Loucy (cell line): ENCODE measurements at regions not wholly inside any gene's neighbourhood (a gene's known extent, or its start where the extent isn't known, plus 50 kb on each side); places are given as distances from the start of the nearest gene placed in this dataset.

Experiments
- H2AFZ ChIP-seq: fragments of 200-600 bp; sonication (generic); 2 replicates; pipeline ENCODE4 v1.6.0; 2016; ENCODE audit warnings: antibody characterized with exemption, mild to moderate bottlenecking, low read length, moderate library complexity
- H3F3A ChIP-seq: fragments of 200-600 bp; 2 replicates; pipeline ENCODE4 v1.6.0; 2016; ENCODE audit warnings: antibody characterized with exemption, low read depth, mild to moderate bottlenecking
- H3K27me3 ChIP-seq: fragments of 200-600 bp; sonication (generic); 2 replicates; pipeline ENCODE4 v1.6.1; 2014; ENCODE audit warnings: low read length, mild to moderate bottlenecking; ENCODE audit not compliant: insufficient read depth, poor library complexity, severe bottlenecking
- H3K36me3 ChIP-seq: fragments of 200-600 bp; sonication (generic); 2 replicates; pipeline ENCODE4 v1.6.1; 2016; ENCODE audit warnings: low read length; ENCODE audit not compliant: insufficient read depth
- H3K4me1 ChIP-seq: fragments of 200-600 bp; sonication (generic); 2 replicates; pipeline ENCODE4 v1.5.1; 2014; ENCODE audit warnings: low read length, mild to moderate bottlenecking; ENCODE audit not compliant: insufficient read depth, poor library complexity, severe bottlenecking
- H3K4me2 ChIP-seq: fragments of 200-600 bp; sonication (generic); 2 replicates; pipeline ENCODE4 v1.6.0; 2014; ENCODE audit warnings: antibody characterized with exemption, low read length, low read depth, mild to moderate bottlenecking; ENCODE audit not compliant: poor library complexity, severe bottlenecking
- H3K4me3 ChIP-seq: fragments of 200-600 bp; sonication (generic); 2 replicates; pipeline ENCODE4 v1.5.1; 2014; ENCODE audit warnings: low read length, mild to moderate bottlenecking, mixed read lengths; ENCODE audit not compliant: poor library complexity, severe bottlenecking
- H3K79me2 ChIP-seq: fragments of 200-600 bp; sonication (generic); 2 replicates; pipeline ENCODE4 v1.6.1; 2014; ENCODE audit warnings: low read length; ENCODE audit not compliant: insufficient read depth
- H3K9ac ChIP-seq: fragments of 200-600 bp; sonication (generic); 2 replicates; pipeline ENCODE4 v1.6.0; 2014; ENCODE audit warnings: mild to moderate bottlenecking, low read depth, low read length, moderate library complexity; ENCODE audit not compliant: poor library complexity, severe bottlenecking
- H3K9me2 ChIP-seq: fragments of 200-600 bp; sonication (generic); replicated peaks from 2 replicates; pipeline ENCODE4 v1.6.1; 2016; ENCODE audit warnings: low read depth, low read length, mixed read lengths
- H3K9me3 ChIP-seq: fragments of 200-600 bp; sonication (generic); 2 replicates; pipeline ENCODE4 v1.6.1; 2014; ENCODE audit warnings: mild to moderate bottlenecking, antibody characterized with exemption, low read length, low read depth; ENCODE audit not compliant: insufficient read depth
- H4K20me1 ChIP-seq: fragments of 200-600 bp; sonication (generic); 2 replicates; pipeline ENCODE4 v1.6.0; 2014; ENCODE audit warnings: antibody characterized with exemption, low read length, mild to moderate bottlenecking; ENCODE audit not compliant: insufficient read depth, poor library complexity, severe bottlenecking
- CTCF ChIP-seq: fragments of 200-600 bp; sonication (generic); conservative IDR thresholded peaks from 2 replicates; pipeline ENCODE4 v1.5.1; 2014; ENCODE audit warnings: mild to moderate bottlenecking, antibody characterized with exemption, low read length
- EZH2phosphoT487 ChIP-seq: fragments of 200-600 bp; IDR thresholded peaks from 2 replicates; pipeline ENCODE4 v1.6.1; 2018; ENCODE audit warnings: antibody characterized with exemption, mild to moderate bottlenecking, moderate library complexity, borderline replicate concordance

DNA sequence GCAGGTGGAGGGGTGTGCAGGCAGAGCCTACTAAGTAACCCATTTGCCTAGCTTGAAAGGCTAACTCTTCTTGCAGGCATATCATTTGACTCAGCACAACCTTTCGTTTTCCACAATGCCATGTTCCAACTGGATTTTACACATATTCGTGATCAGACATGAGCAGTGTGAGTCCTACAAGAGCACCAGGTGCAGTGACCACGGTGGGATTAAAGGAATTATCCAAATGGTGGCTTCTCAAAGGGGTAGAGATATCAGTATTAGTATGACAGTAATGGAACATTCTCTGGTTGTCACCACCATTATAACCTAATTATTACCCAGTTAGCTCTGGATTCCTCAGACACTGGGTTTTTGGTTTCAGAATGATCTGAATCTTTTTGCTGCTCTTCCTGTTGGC lies 323.5 kb downstream of the LMO4 start:
- Histone ChIP-seq H3K9me2 (no peaks in the 10 kb centered on the region), H4K20me1 (no peaks in the 10 kb centered on the region), H3K4me3 (no peak overlapping the region), H3K9me3 (no peaks in the 10 kb centered on the region), H3K79me2 (no peaks in the 10 kb centered on the region), H3K27me3 (no peaks in the 10 kb centered on the region), H3K4me1 (peaks cover 16% of the 10 kb centered on the region), H2AFZ (0 out of 2 replicates have a peak overlapping the region, but pooled peaks have one; percentile 7), H3K36me3 (no peaks in the 10 kb centered on the region), H3K4me2 (no peak overlapping the region), H3F3A (no peaks in the 10 kb centered on the region), H3K9ac (no peak overlapping the region)
- TF ChIP-seq EZH2phosphoT487 = no peak
- no peak for TF ChIP-seq CTCF

- Histone ChIP-seq H3F3A (no peaks in the 10 kb centered on the region), H3K36me3 (no peaks in the 10 kb centered on the region), H4K20me1 (no peaks in the 10 kb centered on the region), H3K79me2 (no peaks in the 10 kb centered on the region), H3K9ac (no peak overlapping the region), H3K9me2 (no peaks in the 10 kb centered on the region), H3K4me2 (no peak overlapping the region), H2AFZ (no peak overlapping the region), H3K27me3 (no peaks in the 10 kb centered on the region), H3K9me3 (no peaks in the 10 kb centered on the region), H3K4me3 (no peak overlapping the region), H3K4me1 (peaks cover 3% of the 10 kb centered on the region)
- TF ChIP-seq EZH2phosphoT487 (no peak), CTCF (no peak)
Observed at GRCh38 chr1:87665151-87665550, 336.5 kb downstream of the LMO4 start.

DNA sequence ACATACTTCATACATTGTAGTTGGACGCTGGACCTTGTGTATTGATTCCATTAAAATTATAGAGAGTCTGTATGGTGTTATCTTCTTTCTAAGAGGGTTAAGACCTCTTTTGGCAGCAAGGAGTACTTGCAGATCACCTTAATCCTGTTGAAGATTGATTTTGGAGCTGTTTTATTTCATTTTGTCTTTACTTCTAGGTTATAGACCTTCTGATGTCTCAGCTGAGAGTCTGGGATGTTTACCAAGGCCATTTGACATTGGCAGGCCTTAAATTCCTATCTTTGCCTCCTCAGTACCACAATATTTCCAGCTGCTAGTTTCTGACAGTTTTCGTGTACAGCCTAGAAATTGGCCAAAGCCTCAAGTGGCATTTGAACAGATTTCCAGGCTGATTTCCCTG lies 338.0 kb downstream of the LMO4 start:
- no peak overlapping the region for H3K4me2 ChIP-seq
- H3F3A ChIP-seq = no peaks in the 10 kb centered on the region
- no peaks in the 10 kb centered on the region for H3K27me3 ChIP-seq
- no peaks in the 10 kb centered on the region for H3K79me2 ChIP-seq
- H2AFZ ChIP-seq = no peak overlapping the region
- H4K20me1 ChIP-seq = no peaks in the 10 kb centered on the region
- no peak overlapping the region for H3K4me3 ChIP-seq
- H3K9me2 ChIP-seq = no peaks in the 10 kb centered on the region
- TF ChIP-seq CTCF = no peak
- no peak for TF ChIP-seq EZH2phosphoT487
- H3K36me3 ChIP-seq = no peaks in the 10 kb centered on the region
- H3K4me1 ChIP-seq = peaks cover 3% of the 10 kb centered on the region
- 0 out of 2 replicates have a peak, but pooled peaks cover 5% of the 10 kb centered on the region for H3K9me3 ChIP-seq
- H3K9ac ChIP-seq = no peak overlapping the region
